Nephron (organoid): ENCODE measurements at regions not wholly inside any gene's neighbourhood (a gene's known extent, or its start where the extent isn't known, plus 50 kb on each side); places are given as distances from the start of the nearest gene placed in this dataset.
"Not testable (repeated sequence)": the region's sequence is repeated elsewhere in the genome, so short reads cannot be mapped to it uniquely, and the experiment has no call there.

Experiments
- H3K27ac Mint-ChIP-seq, 3 experiments: 2 replicates each; pipeline ENCODE4 v1.8.0; 2020; ENCODE audit warnings: mixed read lengths in 3 of 3, mild to moderate bottlenecking in 2 of 3, moderate library complexity in 1 of 3
- H3K27me3 Mint-ChIP-seq: 2 replicates; pipeline ENCODE4 v1.8.0; 2021; ENCODE audit warnings: low read depth, mild to moderate bottlenecking, moderate library complexity, mixed read lengths
- H3K36me3 Mint-ChIP-seq: 2 replicates; pipeline ENCODE4 v1.8.0; 2020; ENCODE audit warnings: low read depth, mixed read lengths
- H3K4me1 Mint-ChIP-seq: 2 replicates; pipeline ENCODE4 v1.8.0; 2020; ENCODE audit warnings: mixed read lengths
- H3K4me3 Mint-ChIP-seq, 3 experiments: 2 replicates each; pipeline ENCODE4 v1.8.0; 2020; ENCODE audit warnings: mild to moderate bottlenecking in 3 of 3, mixed read lengths in 3 of 3, moderate library complexity in 2 of 3
- H3K9me3 Mint-ChIP-seq: 2 replicates; pipeline ENCODE4 v1.8.0; 2020; ENCODE audit warnings: mixed read lengths
- CTCF ChIP-seq, 3 experiments: fragments of 200-600 bp; sonication (generic); IDR thresholded peaks; one replicate each; pipeline ENCODE4 v1.5.0; 2021; ENCODE audit warnings: antibody characterized with exemption in 3 of 3; ENCODE audit not compliant: unreplicated experiment in 3 of 3

- peaks cover 6% of the 10 kb centered on the region for H3K9me3 Mint-ChIP-seq
- no peaks in the 10 kb centered on the region for H3K36me3 Mint-ChIP-seq
- no peak for TF ChIP-seq CTCF (IDR thresholded peaks at IDR 0.05; ENCODE audit: unreplicated experiment in 3 of 3)
- H3K27me3 Mint-ChIP-seq, result peaks cover 9% of the 10 kb centered on the region
- no peaks in the 10 kb centered on the region for H3K4me1 Mint-ChIP-seq
- no peak overlapping the region for H3K4me3 Mint-ChIP-seq
- H3K27ac Mint-ChIP-seq, result no peak overlapping the region
These were observed 54.7 kb upstream of the SLC1A4 start for GRCh38 chr2:64934530-64934929.

GRCh38 chr2:64936809-64937208 is 52.4 kb upstream of the SLC1A4 start:
- H3K27ac Mint-ChIP-seq, result no peak overlapping the region
- H3K4me3 Mint-ChIP-seq, result no peak overlapping the region
- no peaks in the 10 kb centered on the region for H3K4me1 Mint-ChIP-seq
- TF ChIP-seq CTCF (IDR thresholded peaks at IDR 0.05; ENCODE audit: unreplicated experiment in 3 of 3), result no peak
- peaks cover 6% of the 10 kb centered on the region for H3K9me3 Mint-ChIP-seq
- H3K36me3 Mint-ChIP-seq, result no peaks in the 10 kb centered on the region
- H3K27me3 Mint-ChIP-seq, result peaks cover 11% of the 10 kb centered on the region

DNA sequence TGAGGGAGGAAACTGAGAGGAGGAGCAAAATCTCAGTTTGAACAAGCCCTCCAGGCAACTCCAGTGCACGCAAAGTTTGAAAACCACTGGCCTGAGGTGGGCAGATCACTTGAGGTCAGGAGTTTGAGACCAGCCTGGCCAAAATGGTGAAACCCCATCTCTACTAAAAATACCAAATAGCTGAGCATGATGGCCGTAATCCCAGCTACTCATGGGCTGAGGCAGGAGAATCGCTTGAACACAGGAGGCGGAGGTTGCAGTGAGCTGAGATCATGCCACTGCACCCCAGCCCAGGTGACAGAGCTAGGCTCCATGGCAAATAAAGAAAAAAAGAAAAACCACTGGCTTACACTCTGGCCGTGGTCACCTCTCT is 51.9 kb upstream of the SLC1A4 start:
- not testable (repeated sequence) for H3K4me1 Mint-ChIP-seq, H3K36me3 Mint-ChIP-seq, H3K4me3 Mint-ChIP-seq, H3K9me3 Mint-ChIP-seq, H3K27ac Mint-ChIP-seq
- peaks cover 11% of the 10 kb centered on the region for H3K27me3 Mint-ChIP-seq

DNA sequence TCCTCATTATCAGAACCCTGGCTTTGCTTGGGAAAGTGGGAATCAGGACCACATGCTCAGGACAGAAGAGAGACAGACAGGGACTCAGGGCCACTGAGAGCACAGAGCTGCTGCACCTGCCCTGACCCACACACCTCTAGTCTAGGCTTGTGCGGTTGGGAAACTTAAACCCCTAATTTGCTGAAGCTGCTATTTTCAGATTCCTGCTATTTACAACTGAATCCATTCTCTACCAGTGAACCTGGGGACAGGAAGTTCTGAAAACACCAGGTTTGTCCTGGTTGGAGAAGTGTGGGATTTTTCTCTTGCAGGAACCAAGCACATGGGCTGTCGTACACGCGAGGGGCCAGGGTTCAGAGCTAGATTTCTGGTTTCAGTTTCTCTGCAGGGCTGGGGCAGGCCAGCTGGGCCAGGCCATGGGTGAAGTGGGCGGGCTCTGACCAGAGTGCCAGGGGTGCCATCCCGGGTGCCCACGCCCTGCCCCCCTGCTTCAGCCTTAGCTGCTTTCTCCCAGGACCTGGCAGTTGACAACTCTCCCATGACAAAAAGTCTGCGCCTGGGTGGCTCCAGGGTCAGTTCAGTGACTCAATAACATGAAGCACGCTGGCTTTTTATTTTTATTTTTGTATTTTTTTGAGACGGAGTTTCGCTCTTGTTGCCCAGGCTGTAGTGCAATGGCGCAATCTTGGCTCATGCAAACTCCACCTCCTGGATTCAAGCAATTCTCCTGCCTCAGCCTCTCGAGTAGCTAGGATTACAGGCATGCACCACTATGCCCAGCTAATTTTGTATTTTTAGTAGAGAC is 51.3 kb upstream of the SLC1A4 start:
- TF ChIP-seq CTCF (IDR thresholded peaks at IDR 0.05; ENCODE audit: unreplicated experiment in 3 of 3), result no peak
- H3K27me3 Mint-ChIP-seq, result peaks cover 11% of the 10 kb centered on the region
- no peak overlapping the region for H3K27ac Mint-ChIP-seq
- no peaks in the 10 kb centered on the region for H3K36me3 Mint-ChIP-seq
- H3K9me3 Mint-ChIP-seq, result peaks cover 6% of the 10 kb centered on the region
- no peak overlapping the region for H3K4me3 Mint-ChIP-seq
- H3K4me1 Mint-ChIP-seq, result no peaks in the 10 kb centered on the region

DNA sequence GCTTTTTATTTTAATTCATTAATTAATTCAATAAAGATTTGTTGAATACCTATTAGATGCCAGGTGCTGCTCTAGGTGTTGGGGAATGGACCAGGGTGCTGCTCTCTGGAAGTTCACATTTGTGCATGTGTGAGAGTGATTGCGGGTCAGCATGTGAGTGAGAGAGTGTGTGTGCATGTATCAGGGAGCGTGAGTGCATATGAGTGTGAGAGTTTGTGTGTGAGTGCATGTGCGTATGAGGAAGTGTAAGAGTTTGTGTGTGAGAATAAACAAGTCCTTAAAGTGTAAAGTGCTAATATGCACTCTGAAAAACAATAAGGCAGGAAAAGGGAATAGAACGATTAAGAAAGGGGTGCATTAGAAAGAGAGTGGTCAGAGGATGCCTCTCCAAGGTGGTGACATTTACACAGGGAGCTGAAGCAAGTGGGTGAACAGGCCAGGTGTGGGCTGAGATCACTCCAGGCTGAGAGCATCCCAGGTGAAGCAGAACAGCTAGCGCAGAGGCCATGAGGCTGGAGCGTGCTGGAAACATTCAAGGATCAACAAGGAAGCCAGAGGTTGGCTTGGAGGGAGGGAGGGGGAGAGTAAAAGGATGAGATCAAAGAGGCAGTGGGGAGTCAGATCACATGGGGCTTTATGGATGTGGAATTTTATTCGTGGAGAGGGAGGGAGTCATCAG is 50.5 kb upstream of the SLC1A4 start:
- Mint-ChIP-seq H3K9me3 (peaks cover 6% of the 10 kb centered on the region), H3K27ac (no peak overlapping the region), H3K27me3 (peaks cover 11% of the 10 kb centered on the region), H3K4me1 (no peaks in the 10 kb centered on the region), H3K36me3 (no peaks in the 10 kb centered on the region), H3K4me3 (no peak overlapping the region)
- TF ChIP-seq CTCF (IDR thresholded peaks at IDR 0.05; ENCODE audit: unreplicated experiment in 3 of 3), result no peak

GRCh38 chr2:64939332-64939917 is 49.8 kb upstream of the SLC1A4 start:
- TF ChIP-seq CTCF (IDR thresholded peaks at IDR 0.05; ENCODE audit: unreplicated experiment in 3 of 3), result no peak
- Mint-ChIP-seq H3K4me3 (no peak overlapping the region), H3K27ac (no peak overlapping the region), H3K27me3 (peaks cover 11% of the 10 kb centered on the region), H3K4me1 (no peaks in the 10 kb centered on the region), H3K36me3 (no peaks in the 10 kb centered on the region), H3K9me3 (peaks cover 6% of the 10 kb centered on the region)
